ENCODE measurements at regions not wholly inside any gene's neighbourhood (a gene's known extent, or its start where the extent isn't known, plus 50 kb on each side); places are given as distances from the start of the nearest gene placed in this dataset.

- Histone ChIP-seq H3K27me3 (replicated peaks; ENCODE audit: insufficient read depth) (no peaks in the 10 kb centered on the region), H3K9me3 (ENCODE audit: low read depth) (no peaks in the 10 kb centered on the region), H3F3A (ENCODE audit: insufficient read depth) (no peaks in the 10 kb centered on the region), H3K4me1 (ENCODE audit: insufficient read depth) (no peaks in the 10 kb centered on the region), H3K9ac (no peak overlapping the region), H4K20me1 (ENCODE audit: insufficient read depth) (no peaks in the 10 kb centered on the region), H2AFZ (no peak overlapping the region), H3K79me2 (ENCODE audit: insufficient read depth) (no peaks in the 10 kb centered on the region), H3K27ac (no peak overlapping the region), H3K4me3 (no peak overlapping the region), H3K4me2 (ENCODE audit: unreplicated experiment) (no peak overlapping the region), H3K36me3 (ENCODE audit: low read depth) (no peaks in the 10 kb centered on the region), H3K9me2 (ENCODE audit: insufficient read depth) (no peaks in the 10 kb centered on the region; the same call in 1 of the 2 replicates)
- in situ Hi-C loops (cut with MboI) = no loop called here
- DNase-seq = no peak
- 62 to 76% methylated on average over 1 of the region's 1 CpG for WGBS, 2 experiments (ENCODE audit: low coverage in 1 of 2, low lambda C conversion rate in 2 of 2, missing lambda C conversion rate in 2 of 2)
- TF ChIP-seq EZH2phosphoT487 (IDR thresholded peaks at IDR 0.05; ENCODE audit: insufficient read depth, low read depth) (no peak), EZH2 (IDR thresholded peaks at IDR 0.05; ENCODE audit: insufficient read depth, poor library complexity, severe bottlenecking) (no peak)
These were observed 1002.4 kb upstream of the ADGRL4 start for GRCh38 chr1:80008934-80009333.

- H3F3A ChIP-seq (ENCODE audit: insufficient read depth) = no peaks in the 10 kb centered on the region
- no peaks in the 10 kb centered on the region for H4K20me1 ChIP-seq (ENCODE audit: insufficient read depth)
- H3K9me3 ChIP-seq (ENCODE audit: low read depth) = no peaks in the 10 kb centered on the region
- no peaks in the 10 kb centered on the region for H3K9me2 ChIP-seq (ENCODE audit: insufficient read depth)
- DNase-seq = no peak
- no peak overlapping the region for H2AFZ ChIP-seq
- no peak overlapping the region for H3K4me2 ChIP-seq (ENCODE audit: unreplicated experiment)
- H3K4me3 ChIP-seq = no peak overlapping the region
- no peak for TF ChIP-seq EZH2 (IDR thresholded peaks at IDR 0.05; ENCODE audit: insufficient read depth, poor library complexity, severe bottlenecking)
- no peak for TF ChIP-seq EZH2phosphoT487 (IDR thresholded peaks at IDR 0.05; ENCODE audit: insufficient read depth, low read depth)
- in situ Hi-C loops (cut with MboI) = no loop called here
- no peaks in the 10 kb centered on the region; the same call in 1 of the 2 replicates for H3K27me3 ChIP-seq (replicated peaks; ENCODE audit: insufficient read depth)
- H3K79me2 ChIP-seq (ENCODE audit: insufficient read depth) = no peaks in the 10 kb centered on the region
- no peak overlapping the region for H3K9ac ChIP-seq
- no peaks in the 10 kb centered on the region for H3K4me1 ChIP-seq (ENCODE audit: insufficient read depth)
- no peak overlapping the region for H3K27ac ChIP-seq
- H3K36me3 ChIP-seq (ENCODE audit: low read depth) = no peaks in the 10 kb centered on the region
These were observed 996.7 kb upstream of the ADGRL4 start for GRCh38 chr1:80003250-80003649.

GRCh38 chr1:79988401-79988800 lies 981.9 kb upstream of the ADGRL4 start:
- no peak for DNase-seq
- no peaks in the 10 kb centered on the region for H3K27me3 ChIP-seq (replicated peaks; ENCODE audit: insufficient read depth)
- TF ChIP-seq EZH2phosphoT487 (IDR thresholded peaks at IDR 0.05; ENCODE audit: insufficient read depth, low read depth) (no peak), EZH2 (IDR thresholded peaks at IDR 0.05; ENCODE audit: insufficient read depth, poor library complexity, severe bottlenecking) (no peak)
- H3K4me3 ChIP-seq = no peak overlapping the region
- no peak overlapping the region for H3K27ac ChIP-seq
- H3K4me1 ChIP-seq (ENCODE audit: insufficient read depth) = no peaks in the 10 kb centered on the region
- WGBS, 2 experiments (ENCODE audit: low coverage in 1 of 2, low lambda C conversion rate in 2 of 2, missing lambda C conversion rate in 2 of 2) = 51 to 59% methylated on average over 3 of the region's 3 CpGs
- no peaks in the 10 kb centered on the region for H3K9me3 ChIP-seq (ENCODE audit: low read depth)
- in situ Hi-C loops (cut with MboI) = no loop called here
- no peaks in the 10 kb centered on the region for H4K20me1 ChIP-seq (ENCODE audit: insufficient read depth)
- no peaks in the 10 kb centered on the region for H3F3A ChIP-seq (ENCODE audit: insufficient read depth)
- H3K9ac ChIP-seq = no peak overlapping the region
- H2AFZ ChIP-seq = no peak overlapping the region
- no peaks in the 10 kb centered on the region for H3K9me2 ChIP-seq (ENCODE audit: insufficient read depth)
- H3K36me3 ChIP-seq (ENCODE audit: low read depth) = no peaks in the 10 kb centered on the region
- no peak overlapping the region for H3K4me2 ChIP-seq (ENCODE audit: unreplicated experiment)
- no peaks in the 10 kb centered on the region for H3K79me2 ChIP-seq (ENCODE audit: insufficient read depth)

GRCh38 chr1:79982211-79982610 lies 975.7 kb upstream of the ADGRL4 start:
- peak; percentile 59 for DNase-seq
- H3K9me2 ChIP-seq (ENCODE audit: insufficient read depth) = no peaks in the 10 kb centered on the region
- H3K79me2 ChIP-seq (ENCODE audit: insufficient read depth) = no peaks in the 10 kb centered on the region
- peak overlapping the region; percentile 14; the same call in 1 of the 2 replicates for H3K27ac ChIP-seq
- no peak overlapping the region for H3K9ac ChIP-seq
- in situ Hi-C loops (cut with MboI) = no loop called here
- peaks cover 20% of the 10 kb centered on the region for H3K4me1 ChIP-seq (ENCODE audit: insufficient read depth)
- H3F3A ChIP-seq (ENCODE audit: insufficient read depth) = peaks cover 13% of the 10 kb centered on the region
- no peaks in the 10 kb centered on the region for H3K9me3 ChIP-seq (ENCODE audit: low read depth)
- 0 to 1% methylated on average over 3 of the region's 3 CpGs for WGBS, 2 experiments (ENCODE audit: low coverage in 1 of 2, low lambda C conversion rate in 2 of 2, missing lambda C conversion rate in 2 of 2)
- TF ChIP-seq EZH2 (IDR thresholded peaks at IDR 0.05; ENCODE audit: insufficient read depth, poor library complexity, severe bottlenecking) (no peak), EZH2phosphoT487 (IDR thresholded peaks at IDR 0.05; ENCODE audit: insufficient read depth, low read depth) (no peak)
- peak overlapping the region; percentile 58 for H3K4me3 ChIP-seq
- no peaks in the 10 kb centered on the region for H4K20me1 ChIP-seq (ENCODE audit: insufficient read depth)
- no peaks in the 10 kb centered on the region for H3K36me3 ChIP-seq (ENCODE audit: low read depth)
- no peaks in the 10 kb centered on the region for H3K27me3 ChIP-seq (replicated peaks; ENCODE audit: insufficient read depth)
- H2AFZ ChIP-seq = peak overlapping the region; percentile 78
- H3K4me2 ChIP-seq (ENCODE audit: unreplicated experiment) = peak overlapping the region; percentile 73

GRCh38 chr1:79981481-79981880 lies 975.0 kb upstream of the ADGRL4 start:
- peak overlapping the region; percentile 78; the same call in 1 of the 2 replicates for H2AFZ ChIP-seq

More at GRCh38 chr1:79981481-79981880, 975.0 kb upstream of the ADGRL4 start:
- Histone ChIP-seq H3K79me2 (ENCODE audit: insufficient read depth) (no peaks in the 10 kb centered on the region), H3K27ac (no peak overlapping the region), H3K27me3 (replicated peaks; ENCODE audit: insufficient read depth) (no peaks in the 10 kb centered on the region), H3K36me3 (ENCODE audit: low read depth) (no peaks in the 10 kb centered on the region), H3K9me3 (ENCODE audit: low read depth) (no peaks in the 10 kb centered on the region), H3K9me2 (ENCODE audit: insufficient read depth) (no peaks in the 10 kb centered on the region), H3K4me2 (ENCODE audit: unreplicated experiment) (no peak overlapping the region), H4K20me1 (ENCODE audit: insufficient read depth) (no peaks in the 10 kb centered on the region), H3F3A (ENCODE audit: insufficient read depth) (peaks cover 13% of the 10 kb centered on the region), H3K9ac (no peak overlapping the region), H3K4me1 (ENCODE audit: insufficient read depth) (peaks cover 20% of the 10 kb centered on the region), H3K4me3 (peak overlapping the region; percentile 58; the same call in 1 of the 2 replicates)
- DNase-seq = no peak
- TF ChIP-seq EZH2 (IDR thresholded peaks at IDR 0.05; ENCODE audit: insufficient read depth, poor library complexity, severe bottlenecking) (no peak), EZH2phosphoT487 (IDR thresholded peaks at IDR 0.05; ENCODE audit: insufficient read depth, low read depth) (no peak)
- 22 to 27% methylated on average over 4 of the region's 4 CpGs for WGBS, 2 experiments (ENCODE audit: low coverage in 1 of 2, low lambda C conversion rate in 2 of 2, missing lambda C conversion rate in 2 of 2)
- in situ Hi-C loops (cut with MboI) = no loop called here

Measured in GM23248 (cell line).